ENCODE measurements at regions not wholly inside any gene's neighbourhood (a gene's known extent, or its start where the extent isn't known, plus 50 kb on each side); places are given as distances from the start of the nearest gene placed in this dataset.
"Not testable (repeated sequence)": the region's sequence is repeated elsewhere in the genome, so short reads cannot be mapped to it uniquely, and the experiment has no call there.

- H3K9me3 Mint-ChIP-seq; H3K27ac ChIP-seq (ENCODE audit: low read depth, low read length); DNase-seq; POLR2A ChIA-PET (ENCODE audit: partially characterized antibody); H3K27ac Mint-ChIP-seq; H3K36me3 ChIP-seq (ENCODE audit: insufficient read depth, low read length); H3K27me3 Mint-ChIP-seq; H3K27me3 ChIP-seq (ENCODE audit: insufficient read depth, low read length); H3K9me3 ChIP-seq (ENCODE audit: control insufficient read depth in 1 of 2, low read length in 2 of 2); CTCF ChIA-PET (ENCODE audit: partially characterized antibody); H3K4me3 Mint-ChIP-seq; intact Hi-C loops (cut with micrococcal nuclease); H3K4me1 ChIP-seq (ENCODE audit: insufficient read depth, low read length); H3K4me3 ChIP-seq (ENCODE audit: low read length in 2 of 2): not testable (repeated sequence)
- Mint-ChIP-seq H3K36me3 (peaks cover 5 to 12% of the 10 kb centered on the region in 2 donors), H3K4me1 (peaks cover 14 to 36% (median 24%) of the 10 kb centered on the region in 4 donors)
These were observed 72.7 kb upstream of the NPIPB12 start for GRCh38 chr16:29578898-29579297.

GRCh38 chr16:29581764-29582163 is 75.6 kb upstream of the NPIPB12 start:
- peaks cover 0 to 12% of the 10 kb centered on the region in 2 donors for H3K36me3 Mint-ChIP-seq
- H3K9me3 ChIP-seq (ENCODE audit: control insufficient read depth in 1 of 2, low read length in 2 of 2); H3K27me3 ChIP-seq (ENCODE audit: insufficient read depth, low read length); H3K4me3 Mint-ChIP-seq; H3K36me3 ChIP-seq (ENCODE audit: insufficient read depth, low read length); H3K27ac ChIP-seq (ENCODE audit: low read depth, low read length); intact Hi-C loops (cut with micrococcal nuclease); H3K4me3 ChIP-seq (ENCODE audit: low read length in 2 of 2); H3K27ac Mint-ChIP-seq; H3K27me3 Mint-ChIP-seq; DNase-seq; POLR2A ChIA-PET (ENCODE audit: partially characterized antibody); CTCF ChIA-PET (ENCODE audit: partially characterized antibody); H3K9me3 Mint-ChIP-seq: not testable (repeated sequence)
- peaks cover 18 to 40% (median 28%) of the 10 kb centered on the region in 4 donors for H3K4me1 Mint-ChIP-seq
- H3K4me1 ChIP-seq (ENCODE audit: insufficient read depth, low read length), result peaks cover 21% of the 10 kb centered on the region

- DNase-seq; H3K27me3 ChIP-seq (ENCODE audit: insufficient read depth, low read length); H3K9me3 ChIP-seq (ENCODE audit: control insufficient read depth in 1 of 2, low read length in 2 of 2); H3K4me3 ChIP-seq (ENCODE audit: low read length in 2 of 2); H3K27me3 Mint-ChIP-seq; CTCF ChIA-PET (ENCODE audit: partially characterized antibody); H3K36me3 ChIP-seq (ENCODE audit: insufficient read depth, low read length); POLR2A ChIA-PET (ENCODE audit: partially characterized antibody); H3K27ac ChIP-seq (ENCODE audit: low read depth, low read length); H3K9me3 Mint-ChIP-seq: not testable (repeated sequence)
- intact Hi-C loops (cut with micrococcal nuclease), result loop anchor here (10.0 kb wide), 1 partner anchor 213 kb away; the partner anchor contains the start of gene MAZ
- H3K4me1 Mint-ChIP-seq, result peaks cover 14 to 56% (median 33%) of the 10 kb centered on the region in 4 donors
- H3K36me3 Mint-ChIP-seq, result peaks cover 0 to 11% of the 10 kb centered on the region in 2 donors
- H3K4me1 ChIP-seq (ENCODE audit: insufficient read depth, low read length), result peaks cover 27% of the 10 kb centered on the region
- peak overlapping the region in 5 of 7 donors; percentile 17 to 64 (median 47) for H3K27ac Mint-ChIP-seq
- H3K4me3 Mint-ChIP-seq, result peak overlapping the region in 6 of 8 donors; percentile 10 to 79 (median 69)
These were observed 71.1 kb upstream of the SPN start for GRCh38 chr16:29591919-29592318.

- H3K9me3 Mint-ChIP-seq; H3K27me3 ChIP-seq (ENCODE audit: insufficient read depth, low read length); H3K27me3 Mint-ChIP-seq; H3K36me3 ChIP-seq (ENCODE audit: insufficient read depth, low read length); H3K9me3 ChIP-seq (ENCODE audit: control insufficient read depth in 1 of 2, low read length in 2 of 2); CTCF ChIA-PET (ENCODE audit: partially characterized antibody); H3K36me3 Mint-ChIP-seq: not testable (repeated sequence)
- peaks cover 12 to 42% (median 26%) of the 10 kb centered on the region in 4 donors for H3K4me1 Mint-ChIP-seq
- POLR2A ChIA-PET (ENCODE audit: partially characterized antibody), result interaction anchor here (0.9 to 1.0 kb wide), 2 partner anchors 67 to 68 kb away, joined by 3 read pairs; partner anchors contain the start of gene SPN
- peak overlapping the region; percentile 82 to 97 (median 96) for H3K4me3 Mint-ChIP-seq
- peak overlapping the region; percentile 83 to 97 (median 95) for H3K27ac Mint-ChIP-seq
- intact Hi-C loops (cut with micrococcal nuclease), result loop anchor here (10.0 kb wide), 1 partner anchor 210 kb away; the partner anchor contains the start of gene MAZ
- peak overlapping the region; percentile 74 for H3K27ac ChIP-seq (ENCODE audit: low read depth, low read length)
- peak; percentile 52 to 76 (median 57) for DNase-seq
- H3K4me1 ChIP-seq (ENCODE audit: insufficient read depth, low read length), result peaks cover 24% of the 10 kb centered on the region
- peak overlapping the region in 1 of 2 donors; percentile 32 for H3K4me3 ChIP-seq (ENCODE audit: low read length in 2 of 2)
These were observed 68.7 kb upstream of the SPN start for GRCh38 chr16:29594269-29594925.

GRCh38 chr16:29594926-29595838 is 67.9 kb upstream of the SPN start:
- H3K27ac ChIP-seq (ENCODE audit: low read depth, low read length), result peak overlapping the region; percentile 74
- H3K27me3 Mint-ChIP-seq; H3K9me3 Mint-ChIP-seq; H3K36me3 Mint-ChIP-seq; H3K27me3 ChIP-seq (ENCODE audit: insufficient read depth, low read length); CTCF ChIA-PET (ENCODE audit: partially characterized antibody); H3K9me3 ChIP-seq (ENCODE audit: control insufficient read depth in 1 of 2, low read length in 2 of 2); H3K36me3 ChIP-seq (ENCODE audit: insufficient read depth, low read length): not testable (repeated sequence)
- Mint-ChIP-seq H3K4me1 (peaks cover 14 to 46% (median 28%) of the 10 kb centered on the region in 4 donors), H3K27ac (peak overlapping the region; percentile 83 to 95 (median 89)), H3K4me3 (peak overlapping the region; percentile 80 to 89 (median 84))
- peaks cover 28% of the 10 kb centered on the region for H3K4me1 ChIP-seq (ENCODE audit: insufficient read depth, low read length)
- POLR2A ChIA-PET (ENCODE audit: partially characterized antibody), result interaction anchor here (0.9 to 1.0 kb wide), 2 partner anchors 67 to 68 kb away, joined by 3 read pairs; partner anchors contain the start of gene SPN
- peak; percentile 88 to 93 (median 92) for DNase-seq
- intact Hi-C loops (cut with micrococcal nuclease), result loop anchor here (10.0 kb wide), 1 partner anchor 210 kb away; the partner anchor contains the start of gene MAZ
- H3K4me3 ChIP-seq (ENCODE audit: low read length in 2 of 2), result peak overlapping the region in 1 of 2 donors; percentile 64

- H3K9me3 ChIP-seq (ENCODE audit: control insufficient read depth in 1 of 2, low read length in 2 of 2); CTCF ChIA-PET (ENCODE audit: partially characterized antibody); DNase-seq; POLR2A ChIA-PET (ENCODE audit: partially characterized antibody); H3K27ac ChIP-seq (ENCODE audit: low read depth, low read length); H3K4me3 ChIP-seq (ENCODE audit: low read length in 2 of 2); H3K9me3 Mint-ChIP-seq; H3K36me3 Mint-ChIP-seq; H3K27me3 Mint-ChIP-seq; H3K27me3 ChIP-seq (ENCODE audit: insufficient read depth, low read length); H3K36me3 ChIP-seq (ENCODE audit: insufficient read depth, low read length): not testable (repeated sequence)
- peak overlapping the region in 2 of 8 donors; percentile 7 to 21 for H3K4me3 Mint-ChIP-seq
- peaks cover 16 to 53% (median 33%) of the 10 kb centered on the region in 4 donors for H3K4me1 Mint-ChIP-seq
- peaks cover 39% of the 10 kb centered on the region for H3K4me1 ChIP-seq (ENCODE audit: insufficient read depth, low read length)
- intact Hi-C loops (cut with micrococcal nuclease), result loop anchor here (10.0 kb wide), 1 partner anchor 208 kb away; the partner anchor contains the start of gene MAZ
- H3K27ac Mint-ChIP-seq, result peak overlapping the region in 3 of 7 donors; percentile 16 to 83 (median 70)
These were observed 66.0 kb upstream of the SPN start for GRCh38 chr16:29597030-29597429.
